KMS-11 (cell line): ENCODE measurements at regions not wholly inside any gene's neighbourhood (a gene's known extent, or its start where the extent isn't known, plus 50 kb on each side); places are given as distances from the start of the nearest gene placed in this dataset.

ENCODE experiments used
- H2AFZ ChIP-seq: fragments of 200-600 bp; sonication (generic); 2 replicates; pipeline ENCODE4 v1.6.1; 2016; ENCODE audit warnings: antibody characterized with exemption, mixed run types, low read depth
- H3K27ac ChIP-seq: fragments of 200-600 bp; sonication (generic); 2 replicates; pipeline ENCODE4 v1.6.1; 2016; ENCODE audit warnings: mild to moderate bottlenecking, mixed run types
- H3K27me3 ChIP-seq: fragments of 200-600 bp; sonication (generic); 2 replicates; pipeline ENCODE4 v1.6.1; 2017; ENCODE audit warnings: mild to moderate bottlenecking, low read depth, mixed run types, moderate library complexity; ENCODE audit not compliant: insufficient read depth
- H3K36me3 ChIP-seq: fragments of 200-600 bp; sonication (generic); 2 replicates; pipeline ENCODE4 v1.6.1; 2017; ENCODE audit warnings: mild to moderate bottlenecking, mixed run types; ENCODE audit not compliant: insufficient read depth
- H3K4me1 ChIP-seq: fragments of 200-600 bp; sonication (generic); 2 replicates; pipeline ENCODE4 v1.6.1; 2016; ENCODE audit warnings: mild to moderate bottlenecking, low read depth, mixed run types; ENCODE audit not compliant: poor library complexity, severe bottlenecking
- H3K4me2 ChIP-seq: fragments of 200-600 bp; sonication (generic); 2 replicates; pipeline ENCODE4 v1.7.0; 2016; ENCODE audit warnings: mild to moderate bottlenecking, mixed run types
- H3K4me3 ChIP-seq: fragments of 200-600 bp; sonication (generic); IDR thresholded peaks from 2 replicates; pipeline ENCODE4 v1.6.1; 2017; ENCODE audit warnings: low read depth, low read length, mixed read lengths; ENCODE audit not compliant: insufficient read depth
- H3K79me2 ChIP-seq: fragments of 200-600 bp; sonication (generic); 2 replicates; pipeline ENCODE4 v1.6.1; 2016; ENCODE audit warnings: low read depth, mixed run types; ENCODE audit not compliant: insufficient read depth
- H3K9ac ChIP-seq: fragments of 200-600 bp; sonication (generic); 2 replicates; pipeline ENCODE4 v1.6.1; 2016; ENCODE audit warnings: mild to moderate bottlenecking, mixed run types
- H4K20me1 ChIP-seq: fragments of 200-600 bp; sonication (generic); 2 replicates; pipeline ENCODE4 v1.6.1; 2016; ENCODE audit warnings: mild to moderate bottlenecking, mixed run types; ENCODE audit not compliant: insufficient read depth
- TF ChIP-seq, protein P1 (sequence below): fragments of 200-600 bp; sonication (generic); conservative IDR thresholded peaks from 2 replicates; pipeline ENCODE4 v1.6.1; 2017; ENCODE audit warnings: low read depth, mild to moderate bottlenecking, antibody characterized with exemption, low read length, moderate library complexity, mixed read lengths

DNA sequence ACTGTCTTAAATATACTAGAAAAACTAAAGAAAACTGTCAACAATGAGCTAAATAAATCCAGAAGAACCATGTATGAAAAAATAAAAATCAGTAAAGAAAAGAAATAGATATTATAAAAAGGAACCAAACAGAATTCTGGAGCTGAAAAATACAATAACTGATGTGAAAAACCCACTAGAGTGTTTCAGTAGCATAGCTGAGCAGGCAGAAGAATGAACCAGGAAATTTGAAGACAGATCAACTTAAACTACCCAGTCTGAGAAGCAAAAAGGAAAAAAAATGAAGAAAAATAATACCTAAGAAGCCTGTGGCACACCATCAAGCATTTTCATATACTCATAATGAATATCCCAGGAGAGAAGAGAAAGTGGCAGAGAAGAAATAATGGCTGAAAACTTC is 240.1 kb upstream of the RXFP2 start:
- no peak overlapping the region for H3K4me3 ChIP-seq
- H3K79me2 ChIP-seq = no peaks in the 10 kb centered on the region
- TF ChIP-seq, protein P1, sequence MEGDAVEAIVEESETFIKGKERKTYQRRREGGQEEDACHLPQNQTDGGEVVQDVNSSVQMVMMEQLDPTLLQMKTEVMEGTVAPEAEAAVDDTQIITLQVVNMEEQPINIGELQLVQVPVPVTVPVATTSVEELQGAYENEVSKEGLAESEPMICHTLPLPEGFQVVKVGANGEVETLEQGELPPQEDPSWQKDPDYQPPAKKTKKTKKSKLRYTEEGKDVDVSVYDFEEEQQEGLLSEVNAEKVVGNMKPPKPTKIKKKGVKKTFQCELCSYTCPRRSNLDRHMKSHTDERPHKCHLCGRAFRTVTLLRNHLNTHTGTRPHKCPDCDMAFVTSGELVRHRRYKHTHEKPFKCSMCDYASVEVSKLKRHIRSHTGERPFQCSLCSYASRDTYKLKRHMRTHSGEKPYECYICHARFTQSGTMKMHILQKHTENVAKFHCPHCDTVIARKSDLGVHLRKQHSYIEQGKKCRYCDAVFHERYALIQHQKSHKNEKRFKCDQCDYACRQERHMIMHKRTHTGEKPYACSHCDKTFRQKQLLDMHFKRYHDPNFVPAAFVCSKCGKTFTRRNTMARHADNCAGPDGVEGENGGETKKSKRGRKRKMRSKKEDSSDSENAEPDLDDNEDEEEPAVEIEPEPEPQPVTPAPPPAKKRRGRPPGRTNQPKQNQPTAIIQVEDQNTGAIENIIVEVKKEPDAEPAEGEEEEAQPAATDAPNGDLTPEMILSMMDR = no peak
- no peak overlapping the region for H3K9ac ChIP-seq
- no peaks in the 10 kb centered on the region for H3K36me3 ChIP-seq
- no peaks in the 10 kb centered on the region for H3K27me3 ChIP-seq
- H2AFZ ChIP-seq = no peak overlapping the region
- H3K4me1 ChIP-seq = no peaks in the 10 kb centered on the region
- H3K27ac ChIP-seq = no peak overlapping the region
- no peaks in the 10 kb centered on the region for H4K20me1 ChIP-seq
- H3K4me2 ChIP-seq = no peak overlapping the region

DNA sequence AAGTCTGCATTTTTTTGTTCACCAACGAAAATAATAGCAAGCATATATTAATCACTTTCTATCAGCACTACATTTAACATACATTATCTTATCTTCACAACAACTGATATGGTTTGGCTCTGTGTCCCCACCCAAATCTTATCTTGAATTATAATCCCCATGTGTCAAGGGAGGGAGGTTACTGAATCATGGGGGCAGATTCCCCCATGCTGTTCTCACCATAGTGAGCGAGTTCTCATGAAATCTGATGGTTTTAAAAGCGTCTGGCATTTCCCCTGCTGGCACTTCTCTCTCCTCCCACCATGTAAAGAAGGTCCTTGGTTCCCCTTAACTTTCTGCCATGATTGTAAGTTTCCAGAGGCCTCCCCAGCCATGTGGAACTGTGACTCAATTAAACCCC is 235.7 kb upstream of the RXFP2 start:
- Histone ChIP-seq H3K4me2 (no peak overlapping the region), H3K79me2 (no peaks in the 10 kb centered on the region), H3K36me3 (no peaks in the 10 kb centered on the region), H3K27me3 (no peaks in the 10 kb centered on the region), H3K4me3 (no peak overlapping the region), H3K27ac (no peak overlapping the region), H2AFZ (no peak overlapping the region), H4K20me1 (no peaks in the 10 kb centered on the region), H3K9ac (no peak overlapping the region), H3K4me1 (no peaks in the 10 kb centered on the region)
- TF ChIP-seq, protein P1 = no peak

DNA sequence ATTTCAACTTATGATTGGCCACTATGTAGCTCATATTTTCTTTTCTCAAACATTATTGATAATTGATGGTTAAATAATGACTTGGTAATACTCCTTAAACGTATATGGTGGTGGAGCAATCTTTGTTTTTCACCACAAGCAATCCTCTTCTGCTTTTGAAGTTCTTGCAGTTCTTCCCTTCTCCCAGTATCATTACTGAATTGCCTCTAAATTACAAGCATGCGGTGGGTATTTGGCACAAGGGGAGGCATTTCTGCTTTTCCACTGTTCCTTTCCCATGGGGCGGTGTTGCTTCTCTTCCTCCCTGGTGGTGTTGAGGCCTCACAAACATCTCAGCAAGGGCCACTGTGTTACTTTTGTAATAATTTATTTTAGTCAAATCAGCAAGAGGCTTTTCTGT is 234.4 kb upstream of the RXFP2 start:
- H3K27ac ChIP-seq = no peak overlapping the region
- no peaks in the 10 kb centered on the region for H3K79me2 ChIP-seq
- H3K27me3 ChIP-seq = no peaks in the 10 kb centered on the region
- no peak overlapping the region for H3K9ac ChIP-seq
- no peaks in the 10 kb centered on the region for H3K36me3 ChIP-seq
- H3K4me1 ChIP-seq = no peaks in the 10 kb centered on the region
- no peak overlapping the region for H2AFZ ChIP-seq
- no peak overlapping the region for H3K4me3 ChIP-seq
- no peak overlapping the region for H3K4me2 ChIP-seq
- TF ChIP-seq, protein P1 = no peak
- H4K20me1 ChIP-seq = no peaks in the 10 kb centered on the region

DNA sequence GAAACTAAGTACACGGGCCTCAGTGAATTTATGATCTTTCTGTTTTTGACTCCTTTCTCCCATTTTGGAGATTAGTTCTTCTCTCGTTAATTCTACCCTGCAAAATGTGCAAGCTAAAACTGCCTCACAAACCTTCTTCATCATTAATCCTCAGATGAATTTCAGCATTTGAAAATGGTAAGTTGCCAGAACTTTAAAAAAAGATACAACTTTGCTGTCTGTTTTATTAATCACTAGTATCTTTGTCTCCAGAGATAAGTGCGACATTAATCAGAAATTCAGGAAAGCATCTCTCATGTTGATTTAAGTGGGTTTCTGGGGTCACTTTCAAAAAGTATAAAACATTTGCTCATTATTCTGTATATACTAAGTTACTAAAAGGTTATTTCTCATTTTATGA is 227.0 kb upstream of the RXFP2 start:
- TF ChIP-seq, protein P1 = no peak
- no peaks in the 10 kb centered on the region for H4K20me1 ChIP-seq
- H3K27ac ChIP-seq = no peak overlapping the region
- H3K79me2 ChIP-seq = no peaks in the 10 kb centered on the region
- no peak overlapping the region for H3K9ac ChIP-seq
- no peaks in the 10 kb centered on the region for H3K4me1 ChIP-seq
- no peaks in the 10 kb centered on the region for H3K36me3 ChIP-seq
- no peak overlapping the region for H3K4me2 ChIP-seq
- no peak overlapping the region for H3K4me3 ChIP-seq
- no peak overlapping the region for H2AFZ ChIP-seq
- H3K27me3 ChIP-seq = no peaks in the 10 kb centered on the region

DNA sequence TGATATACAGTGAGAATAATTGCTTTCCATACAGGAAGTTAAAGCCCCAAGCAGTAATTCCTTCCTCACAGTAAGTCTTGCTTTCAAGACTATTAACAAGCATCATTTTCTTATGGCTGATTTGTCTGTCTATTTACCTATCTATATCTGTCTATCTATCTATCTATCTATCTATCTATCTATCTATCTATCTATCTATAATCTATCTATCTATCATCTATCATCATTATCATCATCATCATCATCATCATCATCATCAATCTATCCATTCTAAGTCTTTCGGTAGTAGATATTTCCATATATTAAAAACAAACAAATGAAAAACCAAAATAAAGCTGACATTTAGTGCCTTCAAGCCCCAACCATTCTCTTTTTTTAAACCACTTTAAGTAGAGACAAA is 224.4 kb upstream of the RXFP2 start:
- Histone ChIP-seq H3K36me3 (no peaks in the 10 kb centered on the region), H3K27ac (no peak overlapping the region), H3K4me3 (no peak overlapping the region), H4K20me1 (no peaks in the 10 kb centered on the region), H3K27me3 (no peaks in the 10 kb centered on the region), H3K9ac (no peak overlapping the region), H3K4me2 (no peak overlapping the region), H2AFZ (no peak overlapping the region), H3K79me2 (no peaks in the 10 kb centered on the region), H3K4me1 (no peaks in the 10 kb centered on the region)
- TF ChIP-seq, protein P1 = no peak
